Dedifferentiated amniotic fluid mesenchymal stem cell (primary cell): ENCODE measurements at regions not wholly inside any gene's neighbourhood (a gene's known extent, or its start where the extent isn't known, plus 50 kb on each side); places are given as distances from the start of the nearest gene placed in this dataset.
"Not testable (repeated sequence)": the region's sequence is repeated elsewhere in the genome, so short reads cannot be mapped to it uniquely, and the experiment has no call there.

Experiments used
- DNase-seq: peaks from one replicate; pipeline ENCODE4 v3.0.0-alpha.2; 2016; ENCODE audit errors: extremely low spot score

DNA sequence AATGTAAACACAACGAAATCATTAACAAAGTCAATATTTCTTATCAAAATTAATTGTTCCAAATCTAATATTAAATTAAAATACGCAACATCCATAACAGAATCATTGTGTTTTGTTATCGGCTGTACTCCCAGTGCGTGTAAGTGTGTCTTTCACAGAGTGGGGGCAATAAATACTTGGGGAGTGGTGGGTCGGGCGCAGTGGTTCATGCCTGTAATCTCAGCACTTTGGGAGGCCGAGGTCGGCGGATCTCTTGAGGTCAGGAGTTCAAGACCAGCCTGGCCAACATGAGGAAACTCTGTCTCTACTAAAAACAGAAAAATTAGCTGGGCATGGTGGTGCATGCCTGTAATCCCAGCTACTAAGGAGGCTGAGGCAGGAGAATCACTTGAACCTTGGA is 893.6 kb upstream of the SLITRK1 start:
- DNase-seq, result not testable (repeated sequence)

DNA sequence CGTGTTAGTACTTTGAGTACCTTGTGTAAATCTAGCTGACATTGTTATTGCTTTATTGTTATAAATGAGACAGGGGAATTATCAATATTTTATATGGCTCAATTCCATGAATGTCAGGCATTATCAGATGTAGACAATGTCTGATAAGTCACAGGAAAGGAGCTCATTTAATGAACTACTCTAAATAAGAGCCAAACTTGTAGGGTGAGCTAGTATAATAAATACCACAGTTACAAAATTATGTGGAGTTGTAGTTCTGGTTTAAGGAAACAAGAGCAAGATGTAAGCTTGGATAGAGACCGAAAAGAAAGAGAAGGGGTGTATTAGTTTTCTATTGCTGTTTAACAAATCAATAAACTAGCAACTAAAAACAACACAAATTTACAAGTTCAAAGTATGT is 891.8 kb upstream of the SLITRK1 start:
- DNase-seq, result no peak

DNA sequence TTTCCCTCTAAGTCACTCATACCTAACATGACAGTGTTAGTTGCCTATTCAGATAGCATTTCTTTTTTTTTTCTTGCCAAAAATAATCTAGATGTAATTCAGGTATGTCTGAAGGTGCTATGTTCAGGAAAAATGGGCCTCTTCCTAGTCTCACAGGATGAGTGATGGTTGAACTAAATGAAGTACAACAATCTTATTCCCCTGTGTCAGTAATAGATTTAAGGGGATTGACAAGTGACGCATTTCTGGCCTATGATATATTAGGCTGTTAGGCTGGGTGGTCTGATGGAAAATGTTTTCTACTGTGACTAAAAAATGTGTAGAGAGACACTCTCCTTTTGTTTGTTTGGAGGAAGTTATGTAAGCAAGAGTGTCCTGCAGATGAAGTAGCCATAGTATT is 878.7 kb upstream of the SLITRK1 start:
- DNase-seq, result no peak

- DNase-seq, result no peak
These were observed 866.9 kb upstream of the SLITRK1 start for GRCh38 chr13:84749126-84749525.

GRCh38 chr13:84745051-84745551 is 862.8 kb upstream of the SLITRK1 start:
- no peak for DNase-seq

DNA sequence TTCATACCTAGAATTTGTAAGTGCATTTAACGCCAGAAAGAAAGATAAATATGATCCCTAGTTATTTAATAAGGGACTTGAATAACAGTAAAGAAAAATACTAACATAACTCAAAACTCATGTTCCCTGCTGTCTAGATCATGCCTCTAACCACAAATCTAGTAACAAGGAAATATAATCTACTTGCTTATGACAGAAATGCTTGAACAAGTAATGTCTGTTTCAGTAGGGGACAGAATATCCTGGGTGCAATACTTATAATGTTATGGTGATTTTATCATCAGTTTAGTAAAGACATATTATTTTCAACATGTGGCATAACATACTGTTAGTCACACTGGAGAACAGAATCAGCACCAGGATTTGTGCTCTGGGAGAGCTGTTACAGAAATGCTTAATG is 861.9 kb upstream of the SLITRK1 start:
- DNase-seq, result peak; percentile 52

DNA sequence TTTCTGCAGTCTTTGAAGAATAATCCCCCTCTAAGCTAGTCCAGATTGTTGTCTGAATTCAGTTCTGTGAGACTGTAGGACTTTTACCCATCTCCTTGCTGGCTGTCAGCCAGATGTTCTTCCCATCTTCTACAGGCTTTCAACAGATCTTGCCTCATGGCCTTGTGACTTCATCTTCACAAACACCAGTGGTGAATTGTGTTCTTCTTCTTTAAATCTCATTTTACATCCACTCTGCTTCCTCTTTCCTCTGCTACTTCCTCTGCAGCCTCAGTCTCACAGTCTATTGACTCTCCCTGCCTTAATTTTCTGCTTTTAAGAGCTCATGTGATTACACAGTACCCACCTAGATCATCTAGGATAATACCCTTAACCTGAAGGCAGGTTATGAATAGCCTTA is 859.0 kb upstream of the SLITRK1 start:
- no peak for DNase-seq

- no peak for DNase-seq
These were observed 856.7 kb upstream of the SLITRK1 start for GRCh38 chr13:84739021-84739420.

DNA sequence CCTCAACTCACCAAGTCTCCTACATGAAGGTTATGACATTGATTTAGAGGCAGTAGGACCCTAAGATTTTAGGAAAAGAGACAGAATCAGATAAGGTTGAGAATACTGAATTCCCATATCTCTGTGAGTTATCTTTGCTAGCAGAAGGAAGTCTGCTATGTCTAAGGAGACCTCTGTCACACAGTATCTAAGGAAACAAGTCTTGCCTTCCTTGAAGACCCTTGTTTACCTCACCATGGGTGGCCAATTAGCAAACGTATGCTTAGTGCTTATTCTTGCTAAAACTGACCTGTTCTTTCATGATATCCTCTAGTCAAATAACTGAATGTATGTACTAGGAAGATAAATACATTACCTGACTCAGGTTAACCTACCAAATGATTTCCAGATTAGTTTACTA is 855.4 kb upstream of the SLITRK1 start:
- DNase-seq, result no peak

GRCh38 chr13:84730376-84730775 is 848.1 kb upstream of the SLITRK1 start:
- no peak for DNase-seq

DNA sequence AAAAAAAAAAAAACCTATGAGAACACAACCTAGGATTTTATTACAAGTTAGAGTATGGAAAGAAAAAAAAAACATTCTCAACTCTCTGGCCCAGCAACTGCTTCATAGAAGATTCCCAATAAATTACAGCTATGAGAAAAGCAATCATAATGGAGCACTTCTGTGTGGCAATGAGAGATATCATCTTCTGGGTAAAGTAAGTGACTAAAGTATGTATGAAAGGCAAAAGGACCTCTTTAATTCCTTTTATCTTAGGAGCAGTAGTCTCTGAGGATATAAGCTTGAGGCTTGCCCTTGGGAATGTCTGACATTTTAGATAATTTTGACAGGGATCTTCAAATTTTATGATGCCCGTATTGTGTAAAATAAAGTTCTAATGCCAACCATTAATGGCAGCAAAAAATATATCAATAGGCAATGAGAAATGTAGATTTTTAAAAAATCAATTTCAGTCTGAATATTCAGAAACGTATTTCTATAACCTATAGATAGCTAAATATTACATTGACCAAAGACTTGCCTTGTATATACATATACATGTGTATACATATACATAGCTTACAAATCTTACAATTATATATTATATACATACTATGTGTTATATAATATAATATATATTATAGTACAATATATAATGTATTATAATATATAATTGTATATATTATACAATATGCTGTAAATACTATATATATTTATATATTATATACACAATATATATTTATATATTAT is 823.9 kb upstream of the SLITRK1 start:
- no peak for DNase-seq

GRCh38 chr13:84702174-84702573 is 819.9 kb upstream of the SLITRK1 start:
- DNase-seq, result no peak

DNA sequence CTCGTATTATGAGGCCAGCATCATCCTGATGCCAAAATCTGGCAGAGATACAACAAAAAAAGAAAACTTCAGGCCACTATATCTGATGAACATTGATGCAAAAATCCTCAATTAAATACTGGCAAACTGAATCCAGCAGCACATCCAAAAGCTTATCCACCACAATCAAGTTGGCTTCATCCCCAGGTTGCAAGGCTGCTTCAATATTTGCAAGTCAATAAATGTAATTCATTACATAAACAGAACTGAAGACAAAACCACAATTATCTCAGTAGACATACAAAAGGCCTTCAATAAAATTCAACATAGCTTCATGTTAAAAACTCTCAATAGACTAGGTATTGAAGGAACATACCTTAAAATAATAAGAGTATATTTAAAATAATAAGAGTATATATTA is 815.3 kb upstream of the SLITRK1 start:
- DNase-seq, result not testable (repeated sequence)

DNA sequence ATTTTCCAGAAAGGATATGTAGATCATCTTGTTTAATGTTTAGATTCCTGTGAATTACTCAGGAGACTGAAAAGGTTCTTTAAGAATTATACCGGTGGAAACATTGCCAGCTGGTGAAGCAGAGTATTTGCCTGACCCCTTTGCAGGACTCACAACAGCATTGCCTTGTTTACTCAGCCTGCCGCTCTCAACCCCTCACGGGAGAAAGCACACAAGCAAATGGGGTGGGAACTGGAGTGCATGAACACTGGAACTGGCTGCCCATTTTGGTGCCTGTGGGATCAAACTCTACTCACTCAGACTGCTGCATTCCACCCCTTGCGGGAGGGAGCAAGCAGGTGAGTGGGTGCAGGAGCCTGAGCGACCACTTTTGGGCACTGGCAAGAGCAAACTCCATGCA is 804.7 kb upstream of the SLITRK1 start:
- DNase-seq, result no peak

GRCh38 chr13:84686458-84686857 is 804.2 kb upstream of the SLITRK1 start:
- no peak for DNase-seq

- DNase-seq, result no peak
These were observed 802.5 kb upstream of the SLITRK1 start for GRCh38 chr13:84684804-84685203.

GRCh38 chr13:84684048-84684662 is 801.9 kb upstream of the SLITRK1 start:
- no peak for DNase-seq

- DNase-seq, result no peak
These were observed 801.2 kb upstream of the SLITRK1 start for GRCh38 chr13:84683448-84683847.

DNA sequence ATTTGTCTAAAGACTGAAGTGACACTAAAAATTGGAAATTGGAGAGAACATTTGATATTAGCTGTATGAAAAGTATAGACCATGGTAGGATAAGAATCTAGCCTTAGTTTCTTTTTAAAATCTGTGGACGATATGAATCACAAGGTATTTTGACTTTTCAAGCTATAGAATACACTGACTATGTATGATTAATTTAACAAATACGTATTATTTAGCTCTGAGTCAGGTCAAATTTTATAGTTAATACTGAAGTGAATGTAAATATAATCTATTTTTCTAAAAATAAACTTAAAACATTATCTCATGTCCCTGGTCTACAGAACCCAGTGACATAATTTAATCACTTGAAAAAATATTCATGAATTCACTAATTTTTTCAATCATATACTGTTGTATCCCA is 795.6 kb upstream of the SLITRK1 start:
- DNase-seq, result no peak

GRCh38 chr13:84672616-84673015 is 790.3 kb upstream of the SLITRK1 start:
- no peak for DNase-seq

DNA sequence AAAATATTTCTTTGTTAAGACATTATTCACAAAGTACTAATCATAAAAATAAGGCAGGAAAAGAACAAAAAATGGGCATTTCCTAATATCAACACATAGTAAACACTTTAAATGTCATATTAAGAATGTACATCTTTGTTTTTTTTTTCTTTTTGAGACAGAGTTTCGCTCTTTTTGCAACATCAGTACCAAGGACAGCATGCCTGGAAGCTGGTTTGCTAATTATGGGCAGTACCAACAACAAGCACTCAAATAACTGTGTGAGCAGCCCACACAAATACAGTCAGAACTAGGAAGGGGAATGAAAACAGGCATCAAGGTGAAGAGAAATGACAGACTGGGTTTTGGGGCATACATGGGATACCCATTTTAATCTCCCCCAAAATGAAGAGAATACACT is 788.0 kb upstream of the SLITRK1 start:
- DNase-seq, result no peak

- no peak for DNase-seq
These were observed 786.4 kb upstream of the SLITRK1 start for GRCh38 chr13:84668637-84669036.

GRCh38 chr13:84662491-84662890 is 780.2 kb upstream of the SLITRK1 start:
- no peak for DNase-seq

- no peak for DNase-seq
These were observed 779.4 kb upstream of the SLITRK1 start for GRCh38 chr13:84661718-84662117.
